Fibroblast of the conjunctiva (primary cell): ENCODE measurements at regions not wholly inside any gene's neighbourhood (a gene's known extent, or its start where the extent isn't known, plus 50 kb on each side); places are given as distances from the start of the nearest gene placed in this dataset.
A peak's percentile ranks its signal among the peaks of the same experiment; 100 is the strongest.

Source experiments
- DNase-seq: peaks from one replicate; pipeline ENCODE4 v3.0.0-alpha.2; 2010; ENCODE audit warnings: low read depth

GRCh38 chr4:180512801-180513475 is 1730.3 kb upstream of the TENM3 start:
- no peak for DNase-seq

- no peak for DNase-seq
Observed at GRCh38 chr4:180518906-180519305, 1724.3 kb upstream of the TENM3 start.

GRCh38 chr4:180521181-180521580 is 1722.0 kb upstream of the TENM3 start:
- no peak for DNase-seq

GRCh38 chr4:180525523-180526077 is 1717.6 kb upstream of the TENM3 start:
- no peak for DNase-seq

GRCh38 chr4:180528003-180528402 is 1715.2 kb upstream of the TENM3 start:
- DNase-seq: no peak

GRCh38 chr4:180530787-180531186 is 1712.4 kb upstream of the TENM3 start:
- DNase-seq: no peak

GRCh38 chr4:180532691-180533090 is 1710.5 kb upstream of the TENM3 start:
- no peak for DNase-seq

GRCh38 chr4:180538384-180539057 is 1704.7 kb upstream of the TENM3 start:
- DNase-seq: no peak

GRCh38 chr4:180539284-180539683 is 1703.9 kb upstream of the TENM3 start:
- no peak for DNase-seq

GRCh38 chr4:180541678-180542077 is 1701.5 kb upstream of the TENM3 start:
- no peak for DNase-seq

- DNase-seq: peak; percentile 10
Observed at GRCh38 chr4:180542445-180543100, 1700.6 kb upstream of the TENM3 start.

- no peak for DNase-seq
Observed at GRCh38 chr4:180550106-180550505, 1693.1 kb upstream of the TENM3 start.

- no peak for DNase-seq
Observed at GRCh38 chr4:180557348-180557747, 1685.9 kb upstream of the TENM3 start.

- no peak for DNase-seq
Observed at GRCh38 chr4:180557950-180558349, 1685.3 kb upstream of the TENM3 start.

- no peak for DNase-seq
Observed at GRCh38 chr4:180558427-180558826, 1684.8 kb upstream of the TENM3 start.

- no peak for DNase-seq
Observed at GRCh38 chr4:180560896-180561295, 1682.3 kb upstream of the TENM3 start.

- DNase-seq: no peak
Observed at GRCh38 chr4:180564026-180564425, 1679.2 kb upstream of the TENM3 start.

- no peak for DNase-seq
Observed at GRCh38 chr4:180564448-180564847, 1678.8 kb upstream of the TENM3 start.

GRCh38 chr4:180565856-180566431 is 1677.3 kb upstream of the TENM3 start:
- DNase-seq: no peak

- DNase-seq: no peak
Observed at GRCh38 chr4:180566492-180566891, 1676.7 kb upstream of the TENM3 start.

- DNase-seq: no peak
Observed at GRCh38 chr4:180567080-180567479, 1676.1 kb upstream of the TENM3 start.

GRCh38 chr4:180571516-180572055 is 1671.6 kb upstream of the TENM3 start:
- no peak for DNase-seq
